ENCODE measurements at regions not wholly inside any gene's neighbourhood (a gene's known extent, or its start where the extent isn't known, plus 50 kb on each side); places are given as distances from the start of the nearest gene placed in this dataset.

DNA sequence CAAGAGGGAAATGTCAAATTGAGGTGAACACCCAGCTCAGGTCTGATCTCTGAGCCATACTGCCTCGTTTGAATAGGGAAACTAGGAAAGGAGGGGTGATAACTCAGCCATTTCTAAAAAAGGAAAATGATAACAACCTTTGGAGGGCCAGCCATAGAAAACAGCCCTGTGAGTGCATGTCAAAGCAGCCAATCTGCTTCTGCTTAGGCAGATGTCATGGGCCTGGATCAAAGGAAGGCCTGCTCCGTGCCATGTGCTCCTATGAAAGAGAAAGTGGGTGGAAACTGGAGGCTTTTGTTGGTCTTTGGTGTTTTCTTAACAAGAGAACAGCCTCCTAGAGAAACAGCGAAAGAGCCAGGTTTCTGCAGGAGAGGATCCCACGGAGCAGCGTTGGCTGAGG is 428.0 kb downstream of the DHX35 start:
- Histone ChIP-seq H3K27ac (ENCODE audit: low read depth, low read length) (no peak overlapping the region), H3K36me3 (ENCODE audit: control insufficient read depth, low read length) (no peaks in the 10 kb centered on the region), H3F3A (ENCODE audit: control insufficient read depth, insufficient read depth) (no peaks in the 10 kb centered on the region), H3K4me2 (ENCODE audit: low read length) (no peak overlapping the region), H3K4me3 (ENCODE audit: low read length) (no peak overlapping the region), H3K79me2 (ENCODE audit: control insufficient read depth, low read length) (no peaks in the 10 kb centered on the region), H3K9me2 (replicated peaks; ENCODE audit: control insufficient read depth, low read length) (no peaks in the 10 kb centered on the region), H3K27me3 (ENCODE audit: control insufficient read depth, low read length) (no peaks in the 10 kb centered on the region), H3K9me3 (ENCODE audit: control insufficient read depth, insufficient read depth, low read length) (no peaks in the 10 kb centered on the region), H3K4me1 (ENCODE audit: control insufficient read depth, low read length) (no peaks in the 10 kb centered on the region), H4K20me1 (ENCODE audit: control insufficient read depth, insufficient read depth, low read depth, low read length) (no peaks in the 10 kb centered on the region)
- TF ChIP-seq CTCF (IDR thresholded peaks at IDR 0.05; ENCODE audit: low read depth, low read length, poor library complexity, severe bottlenecking) = no peak
- no peak for TF ChIP-seq EZH2phosphoT487 (IDR thresholded peaks at IDR 0.05; ENCODE audit: borderline replicate concordance, low read length)

- H3K9me3 ChIP-seq (ENCODE audit: control insufficient read depth, insufficient read depth, low read length) = no peaks in the 10 kb centered on the region
- H3K36me3 ChIP-seq (ENCODE audit: control insufficient read depth, low read length) = no peaks in the 10 kb centered on the region
- H3K79me2 ChIP-seq (ENCODE audit: control insufficient read depth, low read length) = no peaks in the 10 kb centered on the region
- no peak overlapping the region for H3K27ac ChIP-seq (ENCODE audit: low read depth, low read length)
- no peaks in the 10 kb centered on the region for H3F3A ChIP-seq (ENCODE audit: control insufficient read depth, insufficient read depth)
- H3K27me3 ChIP-seq (ENCODE audit: control insufficient read depth, low read length) = no peaks in the 10 kb centered on the region
- no peaks in the 10 kb centered on the region for H4K20me1 ChIP-seq (ENCODE audit: control insufficient read depth, insufficient read depth, low read depth, low read length)
- H3K4me1 ChIP-seq (ENCODE audit: control insufficient read depth, low read length) = no peaks in the 10 kb centered on the region
- H3K4me2 ChIP-seq (ENCODE audit: low read length) = no peak overlapping the region
- no peaks in the 10 kb centered on the region for H3K9me2 ChIP-seq (replicated peaks; ENCODE audit: control insufficient read depth, low read length)
- no peak overlapping the region for H3K4me3 ChIP-seq (ENCODE audit: low read length)
- TF ChIP-seq EZH2phosphoT487 (IDR thresholded peaks at IDR 0.05; ENCODE audit: borderline replicate concordance, low read length) = no peak
- TF ChIP-seq CTCF (IDR thresholded peaks at IDR 0.05; ENCODE audit: low read depth, low read length, poor library complexity, severe bottlenecking) = no peak
These were observed 419.5 kb downstream of the DHX35 start for GRCh38 chr20:39381595-39381994.

DNA sequence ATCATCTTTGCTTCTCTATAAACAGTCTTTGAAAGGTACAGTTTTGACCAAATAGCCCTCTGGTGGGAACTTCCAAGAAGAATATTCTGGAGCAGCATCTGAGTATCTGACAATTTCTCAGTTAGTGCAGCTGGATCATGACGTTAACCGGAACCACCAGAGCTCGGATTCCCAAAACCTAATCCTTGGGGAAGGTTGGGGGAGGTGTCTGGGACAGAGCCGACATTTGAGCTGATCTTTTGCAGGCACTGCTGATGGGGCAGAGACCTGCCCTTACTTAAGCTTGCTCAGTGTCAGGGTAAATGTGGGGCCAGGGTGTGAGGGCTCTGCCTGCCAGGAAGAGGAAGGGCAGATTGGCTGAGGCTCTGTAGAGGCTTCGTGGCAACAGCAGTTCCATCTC is 416.6 kb downstream of the DHX35 start:
- Histone ChIP-seq H3K4me1 (ENCODE audit: control insufficient read depth, low read length) (no peaks in the 10 kb centered on the region), H3K79me2 (ENCODE audit: control insufficient read depth, low read length) (no peaks in the 10 kb centered on the region), H4K20me1 (ENCODE audit: control insufficient read depth, insufficient read depth, low read depth, low read length) (no peaks in the 10 kb centered on the region), H3K9me2 (replicated peaks; ENCODE audit: control insufficient read depth, low read length) (no peaks in the 10 kb centered on the region), H3K4me2 (ENCODE audit: low read length) (no peak overlapping the region), H3K36me3 (ENCODE audit: control insufficient read depth, low read length) (no peaks in the 10 kb centered on the region), H3K27ac (ENCODE audit: low read depth, low read length) (no peak overlapping the region), H3K4me3 (ENCODE audit: low read length) (no peak overlapping the region), H3F3A (ENCODE audit: control insufficient read depth, insufficient read depth) (no peaks in the 10 kb centered on the region), H3K9me3 (ENCODE audit: control insufficient read depth, insufficient read depth, low read length) (no peaks in the 10 kb centered on the region), H3K27me3 (ENCODE audit: control insufficient read depth, low read length) (no peaks in the 10 kb centered on the region; the same call in 1 of the 2 replicates)
- TF ChIP-seq EZH2phosphoT487 (IDR thresholded peaks at IDR 0.05; ENCODE audit: borderline replicate concordance, low read length) (no peak), CTCF (IDR thresholded peaks at IDR 0.05; ENCODE audit: low read depth, low read length, poor library complexity, severe bottlenecking) (no peak)

DNA sequence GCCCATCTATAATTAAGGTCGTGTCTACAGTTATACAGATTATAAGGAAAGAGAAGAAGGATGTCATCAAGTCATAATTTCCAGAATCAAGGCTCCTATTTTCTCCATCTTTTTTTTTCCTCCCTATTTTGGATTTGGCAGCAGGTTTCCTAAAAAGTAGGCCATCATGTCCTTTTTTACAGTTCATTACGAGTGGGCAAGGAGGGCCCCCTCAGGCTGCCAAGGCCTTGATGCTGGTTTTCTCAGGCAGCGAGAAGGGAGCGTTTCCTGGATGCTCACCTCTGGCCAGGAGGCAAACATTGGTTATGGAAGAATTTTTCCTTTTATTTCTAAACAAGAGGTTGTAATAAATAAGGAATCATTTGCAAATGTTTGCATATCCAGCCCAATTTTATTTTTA is 414.6 kb downstream of the DHX35 start:
- Histone ChIP-seq H3K27me3 (ENCODE audit: control insufficient read depth, low read length) (no peaks in the 10 kb centered on the region; the same call in 1 of the 2 replicates), H3K36me3 (ENCODE audit: control insufficient read depth, low read length) (no peaks in the 10 kb centered on the region), H3K4me3 (ENCODE audit: low read length) (no peak overlapping the region), H3F3A (ENCODE audit: control insufficient read depth, insufficient read depth) (no peaks in the 10 kb centered on the region), H3K4me2 (ENCODE audit: low read length) (no peak overlapping the region), H3K9me2 (replicated peaks; ENCODE audit: control insufficient read depth, low read length) (no peaks in the 10 kb centered on the region), H4K20me1 (ENCODE audit: control insufficient read depth, insufficient read depth, low read depth, low read length) (no peaks in the 10 kb centered on the region), H3K9me3 (ENCODE audit: control insufficient read depth, insufficient read depth, low read length) (no peaks in the 10 kb centered on the region), H3K4me1 (ENCODE audit: control insufficient read depth, low read length) (no peaks in the 10 kb centered on the region), H3K79me2 (ENCODE audit: control insufficient read depth, low read length) (no peaks in the 10 kb centered on the region), H3K27ac (ENCODE audit: low read depth, low read length) (no peak overlapping the region)
- TF ChIP-seq EZH2phosphoT487 (IDR thresholded peaks at IDR 0.05; ENCODE audit: borderline replicate concordance, low read length) (no peak), CTCF (IDR thresholded peaks at IDR 0.05; ENCODE audit: low read depth, low read length, poor library complexity, severe bottlenecking) (no peak)

All from DOHH2 (cell line).